HEK293T (cell line): ENCODE measurements at regions not wholly inside any gene's neighbourhood (a gene's known extent, or its start where the extent isn't known, plus 50 kb on each side); places are given as distances from the start of the nearest gene placed in this dataset.

Experiments used
- BHLHE40 ChIP-seq: fragments of 450-650 bp; IDR thresholded peaks from 2 replicates; pipeline ENCODE4 v1.6.1; 2016; ENCODE audit warnings: mild to moderate bottlenecking, moderate library complexity, borderline replicate concordance
- CTBP1 ChIP-seq: fragments of 450-650 bp; IDR thresholded peaks from 2 replicates; pipeline ENCODE4 v1.6.1; 2016; ENCODE audit warnings: borderline replicate concordance
- FOXA1 ChIP-seq: fragments of 450-650 bp; IDR thresholded peaks from 2 replicates; pipeline ENCODE4 v1.6.1; 2016; ENCODE audit warnings: mild to moderate bottlenecking
- FOXK2 ChIP-seq: fragments of 450-650 bp; IDR thresholded peaks from 2 replicates; pipeline ENCODE4 v1.6.1; 2016; ENCODE audit warnings: mild to moderate bottlenecking
- HDGF ChIP-seq: fragments of 450-650 bp; IDR thresholded peaks from 2 replicates; pipeline ENCODE4 v1.6.1; 2017; ENCODE audit warnings: antibody characterized with exemption, borderline replicate concordance
- L3MBTL2 ChIP-seq: fragments of 450-650 bp; conservative IDR thresholded peaks from 2 replicates; pipeline ENCODE4 v1.6.1; 2016; ENCODE audit warnings: mild to moderate bottlenecking
- NFRKB ChIP-seq: fragments of 450-650 bp; IDR thresholded peaks from 2 replicates; pipeline ENCODE4 v1.6.1; 2016; ENCODE audit warnings: mild to moderate bottlenecking, moderate library complexity
- SUZ12 ChIP-seq: fragments of 450-650 bp; IDR thresholded peaks from 2 replicates; pipeline ENCODE4 v1.6.1; 2016; ENCODE audit warnings: mild to moderate bottlenecking
- ZNF384 ChIP-seq: fragments of 450-650 bp; IDR thresholded peaks from 2 replicates; pipeline ENCODE4 v1.6.1; 2016

GRCh38 chr5:142391058-142391845 is 66.4 kb upstream of the SPRY4 start:
- no peak for TF ChIP-seq ZNF384
- TF ChIP-seq FOXA1: no peak
- no peak for TF ChIP-seq BHLHE40
- no peak for TF ChIP-seq HDGF
- no peak for TF ChIP-seq L3MBTL2
- no peak for TF ChIP-seq FOXK2
- no peak for TF ChIP-seq NFRKB
- no peak for TF ChIP-seq CTBP1
- no peak for TF ChIP-seq SUZ12
